ENCODE measurements at regions not wholly inside any gene's neighbourhood (a gene's known extent, or its start where the extent isn't known, plus 50 kb on each side); places are given as distances from the start of the nearest gene placed in this dataset.

DNA sequence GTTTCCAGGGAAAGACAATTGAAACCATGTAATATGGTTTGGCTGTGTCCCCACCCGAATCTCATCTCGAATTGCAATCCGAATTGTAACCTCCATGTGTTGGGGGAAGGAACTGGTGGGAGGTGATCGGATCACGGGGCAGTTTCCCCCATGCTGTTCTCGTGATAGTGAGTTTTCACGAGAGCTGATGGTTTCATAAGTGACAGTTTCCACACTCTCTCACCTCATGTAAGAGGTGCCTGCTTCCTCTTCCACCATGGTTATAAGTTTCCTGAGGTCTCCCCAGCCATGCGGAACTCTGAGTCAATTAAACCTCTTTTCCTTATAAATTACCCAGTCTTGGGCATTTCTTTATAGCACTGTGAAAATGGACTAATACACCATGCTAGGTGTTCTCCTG, 148.3 kb upstream of the CADM1 start:
- intact Hi-C loops (cut with micrococcal nuclease; ENCODE audit: unreplicated experiment) = no loop called here
- WGBS (ENCODE audit: low lambda C conversion rate) = 56% methylated on average over 1 of the region's 8 CpGs
- H3K27ac ChIP-seq (ENCODE audit: extremely low read length, insufficient read depth, low read length) = no peak overlapping the region

More for the DNA sequence above, 148.3 kb upstream of the CADM1 start:
- H3K9me3 ChIP-seq (ENCODE audit: low read length) = no peaks in the 10 kb centered on the region
- ChIA-PET CTCF (ENCODE audit: low intra/inter-chr PET ratio, low total read pairs) (no interaction called here), POLR2A (no interaction called here)
- H3K36me3 ChIP-seq (replicated peaks in 1 of 2; ENCODE audit: control insufficient read depth in 1 of 2, insufficient read depth in 2 of 2, low read length in 2 of 2) = no peaks in the 10 kb centered on the region
- no peaks in the 10 kb centered on the region for H3K79me2 ChIP-seq (ENCODE audit: insufficient read depth, low read length)
- H4K20me1 ChIP-seq (ENCODE audit: insufficient read depth, low read length) = no peaks in the 10 kb centered on the region
- ATAC-seq (no peak), DNase-seq (ENCODE audit: low spot score) (no peak), FAIRE-seq (no peak)
- H3K4me1 ChIP-seq (ENCODE audit: insufficient read depth, low read length) = peaks cover 10% of the 10 kb centered on the region
- H3K27me3 ChIP-seq (ENCODE audit: control insufficient read depth in 1 of 2, insufficient read depth in 2 of 2, low read length in 2 of 2) = peaks cover 0 to 31% of the 10 kb centered on the region in 2 experiments; a peak in 4 of 5 replicates
- H2AFZ ChIP-seq (ENCODE audit: low read length) = no peak overlapping the region
- no TSS peak for BruUV-seq (replicated peaks)
- H3K9ac ChIP-seq (ENCODE audit: insufficient read depth, low read depth, low read length) = no peak overlapping the region
- no peak overlapping the region for H3K4me2 ChIP-seq (ENCODE audit: low read depth, low read length)
- no peak for TF ChIP-seq ATM (IDR thresholded peaks at IDR 0.05; ENCODE audit: borderline replicate concordance)
- TF ChIP-seq, protein P1, sequence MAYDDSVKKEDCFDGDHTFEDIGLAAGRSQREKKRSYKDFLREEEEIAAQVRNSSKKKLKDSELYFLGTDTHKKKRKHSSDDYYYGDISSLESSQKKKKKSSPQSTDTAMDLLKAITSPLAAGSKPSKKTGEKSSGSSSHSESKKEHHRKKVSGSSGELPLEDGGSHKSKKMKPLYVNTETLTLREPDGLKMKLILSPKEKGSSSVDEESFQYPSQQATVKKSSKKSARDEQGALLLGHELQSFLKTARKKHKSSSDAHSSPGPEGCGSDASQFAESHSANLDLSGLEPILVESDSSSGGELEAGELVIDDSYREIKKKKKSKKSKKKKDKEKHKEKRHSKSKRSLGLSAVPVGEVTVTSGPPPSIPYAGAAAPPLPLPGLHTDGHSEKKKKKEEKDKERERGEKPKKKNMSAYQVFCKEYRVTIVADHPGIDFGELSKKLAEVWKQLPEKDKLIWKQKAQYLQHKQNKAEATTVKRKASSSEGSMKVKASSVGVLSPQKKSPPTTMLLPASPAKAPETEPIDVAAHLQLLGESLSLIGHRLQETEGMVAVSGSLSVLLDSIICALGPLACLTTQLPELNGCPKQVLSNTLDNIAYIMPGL (CRISPR knock-in tag; IDR thresholded peaks at IDR 0.05; ENCODE audit: borderline replicate concordance in 1 of 2, low read depth in 1 of 2) = no peak
- TF ChIP-seq ZNF326 (CRISPR knock-in tag; IDR thresholded peaks at IDR 0.05; ENCODE audit: borderline replicate concordance) = no peak
- TF ChIP-seq, protein P2, sequence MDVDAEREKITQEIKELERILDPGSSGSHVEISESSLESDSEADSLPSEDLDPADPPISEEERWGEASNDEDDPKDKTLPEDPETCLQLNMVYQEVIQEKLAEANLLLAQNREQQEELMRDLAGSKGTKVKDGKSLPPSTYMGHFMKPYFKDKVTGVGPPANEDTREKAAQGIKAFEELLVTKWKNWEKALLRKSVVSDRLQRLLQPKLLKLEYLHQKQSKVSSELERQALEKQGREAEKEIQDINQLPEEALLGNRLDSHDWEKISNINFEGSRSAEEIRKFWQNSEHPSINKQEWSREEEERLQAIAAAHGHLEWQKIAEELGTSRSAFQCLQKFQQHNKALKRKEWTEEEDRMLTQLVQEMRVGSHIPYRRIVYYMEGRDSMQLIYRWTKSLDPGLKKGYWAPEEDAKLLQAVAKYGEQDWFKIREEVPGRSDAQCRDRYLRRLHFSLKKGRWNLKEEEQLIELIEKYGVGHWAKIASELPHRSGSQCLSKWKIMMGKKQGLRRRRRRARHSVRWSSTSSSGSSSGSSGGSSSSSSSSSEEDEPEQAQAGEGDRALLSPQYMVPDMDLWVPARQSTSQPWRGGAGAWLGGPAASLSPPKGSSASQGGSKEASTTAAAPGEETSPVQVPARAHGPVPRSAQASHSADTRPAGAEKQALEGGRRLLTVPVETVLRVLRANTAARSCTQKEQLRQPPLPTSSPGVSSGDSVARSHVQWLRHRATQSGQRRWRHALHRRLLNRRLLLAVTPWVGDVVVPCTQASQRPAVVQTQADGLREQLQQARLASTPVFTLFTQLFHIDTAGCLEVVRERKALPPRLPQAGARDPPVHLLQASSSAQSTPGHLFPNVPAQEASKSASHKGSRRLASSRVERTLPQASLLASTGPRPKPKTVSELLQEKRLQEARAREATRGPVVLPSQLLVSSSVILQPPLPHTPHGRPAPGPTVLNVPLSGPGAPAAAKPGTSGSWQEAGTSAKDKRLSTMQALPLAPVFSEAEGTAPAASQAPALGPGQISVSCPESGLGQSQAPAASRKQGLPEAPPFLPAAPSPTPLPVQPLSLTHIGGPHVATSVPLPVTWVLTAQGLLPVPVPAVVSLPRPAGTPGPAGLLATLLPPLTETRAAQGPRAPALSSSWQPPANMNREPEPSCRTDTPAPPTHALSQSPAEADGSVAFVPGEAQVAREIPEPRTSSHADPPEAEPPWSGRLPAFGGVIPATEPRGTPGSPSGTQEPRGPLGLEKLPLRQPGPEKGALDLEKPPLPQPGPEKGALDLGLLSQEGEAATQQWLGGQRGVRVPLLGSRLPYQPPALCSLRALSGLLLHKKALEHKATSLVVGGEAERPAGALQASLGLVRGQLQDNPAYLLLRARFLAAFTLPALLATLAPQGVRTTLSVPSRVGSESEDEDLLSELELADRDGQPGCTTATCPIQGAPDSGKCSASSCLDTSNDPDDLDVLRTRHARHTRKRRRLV (CRISPR knock-in tag; IDR thresholded peaks at IDR 0.05) = no peak
- no peak overlapping the region for H3K4me3 ChIP-seq (replicated peaks in 1 of 3; ENCODE audit: insufficient read depth in 1 of 3, low read depth in 2 of 3, low read length in 3 of 3)
- in situ Hi-C loops (cut with HindIII; ENCODE audit: extremely low pct_ligation_motif_present, low pct_unique_long_range_greater_than_20kb) = no loop called here

Measured in HepG2 (cell line).